Renal cortical epithelial cell (primary cell): ENCODE measurements at regions not wholly inside any gene's neighbourhood (a gene's known extent, or its start where the extent isn't known, plus 50 kb on each side); places are given as distances from the start of the nearest gene placed in this dataset.
"Not testable (repeated sequence)": the region's sequence is repeated elsewhere in the genome, so short reads cannot be mapped to it uniquely, and the experiment has no call there.

Experiments used
- DNase-seq: peaks from one replicate; pipeline ENCODE4 v3.0.0-alpha.2; 2011; ENCODE audit warnings: low read depth

- DNase-seq, result no peak
Observed at GRCh38 chr4:114034189-114034588, 54.7 kb upstream of the ARSJ start.

DNA sequence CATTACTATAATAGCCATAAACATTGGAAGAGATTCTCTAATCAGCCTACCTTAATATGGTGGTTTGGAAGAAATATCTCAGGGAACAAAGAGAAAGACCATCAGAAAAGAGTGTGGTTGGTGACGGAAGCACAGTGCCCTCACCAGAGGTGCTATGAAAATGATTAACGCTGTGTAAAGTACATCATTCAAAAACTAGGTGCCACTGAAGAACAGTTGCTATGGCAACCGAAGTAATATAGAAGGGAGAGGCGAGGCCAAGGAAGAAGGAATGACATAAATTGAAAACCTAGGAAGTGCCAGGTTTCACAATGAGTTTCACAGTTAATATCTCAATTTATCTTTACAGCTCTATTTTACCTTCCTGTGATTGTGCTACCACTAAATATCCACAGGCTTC lies 57.0 kb upstream of the ARSJ start:
- DNase-seq, result peak; percentile 26

DNA sequence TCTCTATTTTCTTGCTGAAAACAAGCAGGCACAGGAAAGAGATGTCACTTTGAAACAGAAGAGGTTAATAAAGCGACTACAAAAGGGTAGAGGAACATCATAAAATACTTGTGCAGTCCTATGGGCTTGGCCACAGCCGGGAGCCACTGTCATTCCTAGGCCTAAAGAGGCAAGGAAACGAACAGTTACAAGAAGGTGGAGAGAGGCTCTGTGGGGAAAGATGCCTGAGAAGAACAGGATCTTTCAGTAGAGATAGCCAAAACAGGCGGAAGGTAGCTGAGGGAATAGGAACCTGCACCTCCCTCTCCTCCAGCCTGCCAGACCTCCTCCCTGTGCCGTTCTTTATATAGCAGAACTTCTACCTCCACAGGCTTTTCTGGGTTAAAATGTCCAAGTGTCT lies 57.4 kb upstream of the ARSJ start:
- no peak for DNase-seq

DNA sequence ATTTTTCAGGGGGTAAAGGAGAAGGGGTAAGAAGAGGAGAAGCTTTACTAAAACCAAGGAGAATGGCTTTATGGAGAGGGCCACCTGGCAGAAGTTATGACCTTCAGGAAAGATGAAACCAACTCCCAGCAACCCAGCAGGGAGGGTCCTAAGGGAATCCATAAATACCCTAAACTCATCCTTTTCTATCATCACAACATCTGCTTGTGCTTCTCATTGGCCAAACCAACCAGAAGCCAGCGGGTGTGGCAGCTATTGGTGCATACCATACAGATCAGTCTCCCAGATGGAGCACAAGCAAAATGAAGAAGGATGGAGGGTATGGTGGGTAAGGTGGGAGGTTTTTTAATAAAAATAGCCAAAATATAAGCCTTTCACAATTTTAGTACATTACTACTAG lies 58.5 kb upstream of the ARSJ start:
- DNase-seq, result no peak

DNA sequence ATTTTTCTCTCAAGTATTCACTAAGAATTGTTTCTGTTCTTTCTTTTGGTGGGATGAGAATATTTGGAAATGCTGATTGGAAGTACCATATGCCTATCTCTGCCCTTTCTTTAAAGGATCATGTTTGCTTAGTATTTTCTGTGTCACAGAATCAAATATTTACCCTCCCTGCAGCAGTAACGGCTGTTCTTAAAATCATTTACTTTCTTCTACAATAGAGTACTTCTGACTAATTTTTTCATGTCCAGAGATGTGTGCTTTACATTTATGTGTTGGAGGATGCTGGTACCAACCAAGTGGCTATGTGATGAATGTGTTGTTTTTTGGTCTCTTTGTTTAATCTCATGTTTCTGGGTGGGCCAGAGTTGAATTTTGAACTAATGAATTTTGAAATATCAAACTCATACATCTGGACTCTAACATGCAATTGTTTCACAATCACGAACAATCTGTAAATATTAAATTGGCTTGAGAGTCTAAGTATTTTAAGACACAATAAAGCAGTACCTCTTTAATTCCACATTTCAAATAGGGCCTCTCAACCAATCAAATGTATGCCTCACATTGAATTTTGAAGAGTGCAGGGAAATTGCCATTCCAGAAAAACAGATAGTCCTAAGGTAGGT lies 59.4 kb upstream of the ARSJ start:
- DNase-seq, result no peak

DNA sequence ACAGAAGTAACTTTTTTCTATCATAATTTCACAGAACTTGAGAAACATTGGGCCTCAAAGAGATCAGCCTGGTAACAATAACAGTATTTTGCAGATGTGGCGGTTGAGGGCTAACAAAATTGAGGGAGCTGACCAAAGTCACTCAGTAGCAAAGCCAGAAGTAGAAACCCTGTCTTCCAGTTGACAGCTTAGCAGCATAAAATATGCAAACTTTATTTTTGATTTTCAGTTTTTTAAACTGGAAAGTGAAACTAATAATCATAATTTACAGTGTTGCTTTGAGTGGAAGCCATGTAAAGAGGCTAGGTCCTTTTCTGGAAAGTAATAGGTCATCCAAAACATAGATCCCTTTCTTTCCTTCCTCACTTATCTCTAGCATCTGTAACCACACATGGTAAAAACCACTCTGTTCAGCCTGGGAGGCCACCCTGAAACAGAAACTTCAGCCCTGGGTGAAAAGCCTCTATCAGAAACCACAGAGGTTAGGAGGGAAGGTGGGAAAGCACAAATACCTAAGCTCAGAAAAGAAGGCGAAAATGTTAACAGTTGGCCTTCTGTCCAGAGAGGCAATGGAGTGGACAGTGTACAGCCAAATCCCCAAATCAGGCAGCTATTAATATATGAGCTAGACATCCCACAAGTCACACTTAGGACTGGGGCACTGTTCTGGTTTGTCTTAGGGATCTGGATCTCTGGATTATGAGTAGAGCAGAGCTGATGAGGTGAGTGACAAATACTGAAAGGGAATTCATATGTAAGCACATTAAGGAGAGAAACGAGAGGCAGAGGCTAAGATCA lies 61.1 kb upstream of the ARSJ start:
- DNase-seq, result no peak

DNA sequence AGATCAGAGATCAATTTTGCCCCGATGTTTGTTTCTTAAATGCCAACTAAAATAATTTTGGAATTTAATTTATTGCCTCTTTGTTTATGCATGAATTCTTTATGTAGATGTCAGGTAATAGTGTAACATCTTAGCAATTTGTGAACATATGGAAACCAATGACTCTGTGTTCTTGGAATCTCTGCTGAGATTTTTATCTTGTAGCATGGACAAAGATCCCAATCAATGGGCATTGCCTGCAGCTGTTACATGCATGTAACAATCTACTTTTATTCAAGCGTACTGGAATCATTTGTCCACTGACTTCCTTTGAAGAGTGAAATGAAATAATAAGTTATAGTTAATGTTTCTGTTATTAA lies 61.6 kb upstream of the ARSJ start:
- DNase-seq, result no peak

- peak; percentile 16 for DNase-seq
Observed at GRCh38 chr4:114043116-114043515, 63.7 kb upstream of the ARSJ start.

DNA sequence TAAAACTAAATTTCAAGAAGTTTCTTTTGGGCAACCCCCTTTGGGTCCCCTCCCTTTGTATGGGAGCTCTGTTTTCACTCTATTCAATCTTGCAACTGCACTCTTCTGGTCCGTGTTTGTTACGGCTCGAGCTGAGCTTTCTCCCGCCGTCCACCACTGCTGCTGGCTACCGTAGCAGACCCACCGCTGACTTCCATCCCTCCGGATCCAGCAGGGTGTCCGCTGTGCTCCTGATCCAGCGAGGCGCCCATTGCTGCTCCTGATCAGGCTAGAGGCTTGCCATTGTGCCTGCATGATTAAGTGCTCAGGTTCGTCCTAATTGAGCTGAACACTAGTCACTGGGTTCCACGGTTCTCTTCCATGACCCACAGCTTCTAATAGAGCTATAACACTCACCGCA lies 64.9 kb upstream of the ARSJ start:
- DNase-seq, result not testable (repeated sequence)

GRCh38 chr4:114046331-114046730 lies 66.9 kb upstream of the ARSJ start:
- DNase-seq, result no peak

DNA sequence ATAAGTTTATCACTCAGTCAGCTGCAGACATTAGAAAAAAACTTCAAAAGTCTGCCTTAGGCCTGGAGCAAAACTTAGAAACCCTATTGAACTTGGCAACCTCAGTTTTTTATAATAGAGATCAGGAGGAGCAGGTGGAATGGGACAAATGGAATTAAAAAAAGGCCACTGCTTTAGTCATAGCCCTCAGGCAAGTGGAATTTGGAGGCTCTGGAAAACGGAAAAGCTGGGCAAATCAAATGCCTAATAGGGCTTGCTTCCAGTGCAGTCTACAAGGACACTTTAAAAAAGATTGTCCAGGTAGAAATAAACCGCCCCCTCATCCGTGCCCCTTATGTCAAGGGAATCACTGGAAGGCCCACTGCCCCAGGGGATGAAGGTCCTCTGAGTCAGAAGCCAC lies 68.7 kb upstream of the ARSJ start:
- DNase-seq, result not testable (repeated sequence)

DNA sequence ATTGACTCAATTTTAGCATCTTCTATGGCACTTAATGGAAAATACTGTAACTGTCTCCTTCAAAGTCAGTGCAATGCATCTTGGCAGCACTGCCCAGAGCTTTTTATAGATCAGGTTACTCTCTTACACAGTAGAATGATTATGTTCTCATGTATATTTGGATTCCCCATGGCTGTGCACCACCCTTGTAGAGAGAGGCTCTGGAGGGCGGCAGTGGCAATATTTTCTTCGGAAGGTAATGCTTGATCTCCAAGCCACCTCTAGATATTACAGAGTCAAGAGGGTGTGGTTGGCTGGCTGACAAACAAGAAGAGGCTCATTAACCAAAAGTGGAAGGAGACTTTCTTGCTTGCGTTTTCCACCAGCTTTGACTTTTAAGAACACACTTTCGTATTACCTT lies 72.8 kb upstream of the ARSJ start:
- no peak for DNase-seq

- DNase-seq, result no peak
Observed at GRCh38 chr4:114056599-114056998, 77.2 kb upstream of the ARSJ start.

GRCh38 chr4:114057746-114058145 lies 78.3 kb upstream of the ARSJ start:
- no peak for DNase-seq

GRCh38 chr4:114062499-114062898 lies 83.1 kb upstream of the ARSJ start:
- DNase-seq, result no peak

GRCh38 chr4:114072781-114073180 lies 93.3 kb upstream of the ARSJ start:
- peak; percentile 44 for DNase-seq

DNA sequence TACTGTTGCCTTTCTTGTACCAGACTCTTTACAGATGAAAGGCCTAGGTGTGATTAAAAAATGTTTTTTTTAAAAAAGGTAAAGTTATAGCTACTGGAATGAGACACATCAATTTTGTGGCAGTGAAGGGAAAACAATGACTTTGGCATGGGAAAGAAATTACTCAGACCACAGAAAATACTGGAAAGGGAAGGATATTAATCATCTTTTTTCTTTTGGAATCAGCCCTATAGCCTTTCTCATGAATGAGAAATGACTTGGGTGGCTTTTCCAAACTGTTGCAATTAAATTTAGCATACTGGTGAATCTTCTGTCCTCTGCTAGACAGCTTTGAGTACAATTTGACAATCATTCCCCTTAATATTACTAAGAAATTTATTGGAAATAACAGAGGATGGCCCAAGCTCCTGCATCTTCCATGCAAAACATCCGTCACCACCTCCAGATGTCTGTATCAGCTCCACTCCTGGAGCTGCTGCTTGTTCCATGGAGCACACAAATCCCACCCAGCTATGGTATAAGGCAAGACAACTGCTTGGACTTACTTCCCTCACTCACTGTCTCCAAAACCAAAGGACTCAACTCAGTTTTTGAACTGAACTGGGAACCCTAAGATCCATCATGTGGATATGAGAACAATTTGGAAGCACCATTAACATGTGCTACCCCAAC lies 97.6 kb upstream of the ARSJ start:
- DNase-seq, result peak; percentile 11

DNA sequence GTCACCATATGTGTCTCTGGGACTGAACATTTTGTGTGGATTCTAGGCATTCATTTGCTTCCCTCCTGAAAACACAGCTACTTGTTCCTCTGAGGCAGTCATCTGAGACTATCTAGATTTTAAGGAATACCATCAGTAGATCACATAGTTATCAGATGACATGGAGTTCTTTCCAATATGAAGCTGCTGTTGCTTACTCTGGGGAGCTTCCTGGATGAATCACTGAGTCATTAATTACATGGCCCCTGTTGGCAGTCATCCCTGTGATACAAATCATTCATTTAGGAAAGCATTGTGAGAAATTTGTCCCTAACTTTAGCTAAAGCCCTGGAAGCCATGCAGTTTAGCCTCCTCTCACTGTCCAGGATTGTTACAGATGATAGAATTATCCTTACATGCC lies 98.2 kb upstream of the ARSJ start:
- DNase-seq, result peak; percentile 86

DNA sequence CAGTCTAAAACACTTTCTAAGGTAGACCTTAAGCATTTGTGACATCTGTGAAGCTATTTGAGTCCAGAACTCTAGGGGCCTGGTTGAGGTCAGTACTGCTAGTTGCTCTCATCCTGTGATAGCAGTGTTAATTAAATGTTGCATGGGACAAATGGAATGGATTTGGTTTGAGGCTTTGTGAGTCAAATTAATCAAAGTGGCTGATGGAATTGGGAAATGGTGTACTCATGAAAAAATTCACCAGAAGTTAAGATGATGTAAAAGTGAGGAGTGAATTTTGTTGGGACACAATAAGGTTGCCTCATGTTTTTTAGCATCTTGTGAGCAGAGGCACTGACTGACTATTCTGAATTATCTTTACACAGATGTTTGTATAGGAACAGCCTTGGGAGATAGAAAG lies 99.2 kb upstream of the ARSJ start:
- DNase-seq, result peak; percentile 13

DNA sequence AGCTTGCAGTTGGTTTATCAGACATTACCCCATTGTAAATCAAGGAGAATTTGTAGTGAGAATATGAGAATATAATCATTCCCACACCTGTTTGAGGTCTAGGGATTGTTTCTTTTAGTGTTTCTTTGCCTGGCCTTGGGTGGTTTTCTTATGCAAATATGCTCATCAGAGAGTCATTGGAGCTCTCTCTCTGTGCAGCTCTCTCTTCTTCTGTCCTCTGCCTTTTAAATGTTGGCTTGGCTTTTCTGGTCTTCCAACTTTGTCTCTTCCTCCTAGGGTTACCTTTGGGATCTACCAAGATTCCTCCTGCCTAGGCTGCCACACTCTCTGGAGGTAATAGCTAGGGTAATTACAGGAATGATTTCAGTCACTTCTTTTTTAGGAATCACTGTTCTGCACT lies 102.3 kb upstream of the ARSJ start:
- no peak for DNase-seq

GRCh38 chr4:114082348-114082747 lies 102.9 kb upstream of the ARSJ start:
- no peak for DNase-seq

DNA sequence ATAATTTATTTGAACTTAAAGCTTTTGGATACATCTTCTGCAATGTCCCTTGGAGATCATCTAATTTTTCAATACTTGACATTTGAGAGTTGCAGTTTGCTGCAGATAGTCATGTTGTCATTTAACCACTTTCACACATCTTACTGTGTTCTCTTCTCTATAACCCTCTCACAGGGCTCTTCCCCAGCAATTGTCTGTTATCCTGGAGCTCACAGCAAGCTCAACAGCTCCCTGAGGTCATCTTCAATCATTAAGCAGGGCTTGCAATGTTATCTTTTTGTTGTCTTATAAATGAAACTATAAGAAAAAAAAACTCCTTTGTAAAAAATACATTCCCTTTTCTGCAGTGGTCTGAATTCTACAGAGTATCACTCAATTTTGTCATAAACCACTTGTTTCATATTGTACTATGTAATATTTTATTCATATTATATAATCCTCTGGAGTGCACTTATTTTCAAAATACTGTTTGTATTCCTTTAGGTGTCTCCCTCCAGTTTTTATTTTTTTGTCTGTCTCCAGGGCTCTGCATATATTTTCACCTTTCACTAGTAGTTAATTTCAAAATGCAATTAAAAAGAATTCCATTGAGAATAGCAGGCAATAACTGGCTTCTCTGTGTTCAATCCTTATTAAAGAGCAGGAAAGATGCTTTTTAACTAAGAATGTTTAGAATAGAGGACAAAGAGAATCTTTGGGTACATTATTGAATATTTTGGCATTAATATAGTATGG lies 106.3 kb upstream of the ARSJ start:
- DNase-seq, result no peak
